Fibroblast of the conjunctiva (primary cell): ENCODE measurements at regions not wholly inside any gene's neighbourhood (a gene's known extent, or its start where the extent isn't known, plus 50 kb on each side); places are given as distances from the start of the nearest gene placed in this dataset.

Experiments used
- DNase-seq: peaks from one replicate; pipeline ENCODE4 v3.0.0-alpha.2; 2010; ENCODE audit warnings: low read depth

DNA sequence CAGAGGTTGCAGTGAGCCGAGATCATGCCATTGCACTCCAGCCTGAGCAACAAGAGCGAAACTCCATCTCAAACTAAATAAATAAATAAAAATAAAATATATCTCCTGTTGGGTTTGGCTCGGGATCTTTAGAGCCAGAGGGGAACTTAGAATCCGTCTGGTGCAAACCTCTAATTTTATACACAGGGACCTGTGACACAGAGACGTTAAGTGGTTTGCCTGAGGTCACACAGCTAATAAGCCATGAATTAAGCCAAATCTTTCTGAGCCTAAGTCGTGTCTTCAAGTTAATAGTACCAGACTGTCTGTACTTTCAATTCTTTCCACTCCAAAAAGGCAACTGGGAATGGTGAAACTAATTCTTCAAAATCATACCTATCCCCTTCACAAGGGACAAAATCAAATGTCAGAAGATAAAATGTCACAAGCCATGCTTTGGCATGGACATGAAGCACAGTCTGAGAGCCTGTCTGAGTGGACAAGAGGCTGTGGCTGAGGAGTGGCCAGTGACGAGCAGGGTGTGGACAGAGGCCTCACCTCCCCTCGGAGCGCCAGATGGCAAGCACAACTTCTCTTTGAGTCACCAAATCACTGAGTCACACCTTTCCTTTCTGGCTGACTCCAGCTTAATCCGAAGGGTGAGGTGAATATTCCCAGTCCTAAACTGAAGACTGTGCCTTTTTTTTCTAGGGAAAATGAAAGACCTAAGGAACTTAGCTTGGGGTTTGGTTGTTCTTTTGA lies 177.4 kb downstream of the TFAP2A start:
- no peak for DNase-seq

DNA sequence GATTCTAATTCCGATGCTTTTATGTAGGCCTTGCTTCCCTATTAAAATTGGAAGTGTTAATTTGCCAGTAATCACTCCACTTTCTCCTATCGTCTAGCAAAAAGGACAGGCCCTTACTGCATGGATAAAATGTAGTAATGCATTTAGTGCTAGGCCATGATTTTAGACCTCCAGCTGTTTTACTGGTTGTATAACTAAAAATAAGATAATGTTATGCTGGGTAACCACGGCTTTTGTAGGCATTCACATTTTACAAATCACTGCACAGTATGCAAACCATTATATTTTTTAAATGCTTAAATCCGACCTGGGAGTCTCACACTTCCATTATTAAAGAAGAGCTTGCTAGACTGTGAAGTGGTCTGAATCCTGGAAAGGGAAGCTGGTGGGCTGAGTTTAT lies 179.5 kb downstream of the TFAP2A start:
- DNase-seq = no peak

DNA sequence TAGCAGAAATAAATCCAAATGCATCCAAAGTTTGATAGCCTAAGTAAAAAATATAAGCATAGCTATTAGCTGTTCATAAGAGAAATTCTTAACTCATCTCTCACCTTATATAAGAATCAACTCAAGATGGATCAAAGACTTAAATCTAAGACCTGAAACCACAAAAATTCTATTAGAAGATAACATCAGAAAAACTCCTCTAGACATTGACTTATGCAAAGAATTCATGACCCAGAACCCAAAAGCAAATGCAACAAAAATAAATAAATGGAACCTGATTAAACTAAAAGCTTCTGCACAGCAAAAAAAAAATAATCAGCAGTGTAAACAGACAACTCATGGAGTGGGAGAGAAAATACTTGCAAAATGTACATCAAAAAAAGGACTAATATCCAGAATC lies 184.3 kb downstream of the TFAP2A start:
- no peak for DNase-seq

DNA sequence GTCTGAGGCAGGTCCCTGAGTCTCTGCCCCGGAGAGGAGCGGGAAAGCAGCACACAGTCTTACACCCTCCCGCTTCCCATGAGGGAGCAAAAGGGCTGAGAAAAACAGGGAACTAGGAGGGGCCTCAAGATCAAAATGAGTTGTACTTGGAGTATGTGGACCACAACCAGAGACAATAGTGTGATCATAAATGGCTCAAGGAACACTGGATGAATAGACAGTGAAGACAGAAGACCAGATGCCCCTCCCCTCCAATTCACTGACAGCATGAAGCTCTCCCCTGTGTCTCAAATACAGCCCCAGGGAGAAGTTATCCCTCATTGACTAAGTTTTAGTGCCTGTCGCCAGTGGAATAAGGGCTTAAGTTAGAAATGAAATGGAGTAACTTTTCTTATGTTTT lies 191.0 kb downstream of the TFAP2A start:
- DNase-seq = no peak

DNA sequence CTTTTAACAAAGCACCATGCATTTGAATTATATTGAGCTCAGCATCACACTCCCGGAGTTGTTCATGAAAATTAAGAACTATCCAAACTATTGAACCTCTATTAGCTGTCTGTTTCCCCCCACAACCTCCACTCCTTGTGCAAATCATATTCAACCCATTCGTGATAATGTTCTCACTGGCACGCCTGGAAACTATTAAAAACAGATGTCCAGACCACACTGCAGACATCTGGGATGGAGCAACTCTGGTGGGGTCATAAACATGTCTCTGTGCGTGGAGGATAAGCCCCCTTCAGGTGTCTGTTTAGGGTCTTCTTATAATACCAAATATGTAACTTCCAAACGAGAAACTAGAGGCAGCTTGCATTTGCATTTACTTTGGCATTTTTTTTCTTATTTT lies 193.7 kb downstream of the TFAP2A start:
- DNase-seq = no peak

DNA sequence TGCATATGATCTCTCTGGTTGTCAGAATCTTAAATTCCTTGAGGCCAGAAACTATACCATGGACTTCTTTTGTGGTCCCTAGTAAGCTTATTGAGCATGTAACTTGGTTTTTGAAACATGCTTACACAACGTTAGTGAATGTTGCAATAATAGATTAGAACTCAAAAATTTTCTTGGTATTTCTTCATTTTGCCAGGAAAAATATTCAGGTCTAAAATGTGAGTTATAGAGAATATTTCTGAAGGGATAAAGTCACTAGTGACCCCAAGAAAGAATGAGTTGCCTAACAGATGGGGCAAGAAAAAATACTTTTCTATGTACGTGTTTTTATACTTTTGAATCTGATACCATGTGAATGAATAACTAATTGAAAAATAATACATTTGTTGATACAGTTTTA lies 195.4 kb downstream of the TFAP2A start:
- DNase-seq = no peak

DNA sequence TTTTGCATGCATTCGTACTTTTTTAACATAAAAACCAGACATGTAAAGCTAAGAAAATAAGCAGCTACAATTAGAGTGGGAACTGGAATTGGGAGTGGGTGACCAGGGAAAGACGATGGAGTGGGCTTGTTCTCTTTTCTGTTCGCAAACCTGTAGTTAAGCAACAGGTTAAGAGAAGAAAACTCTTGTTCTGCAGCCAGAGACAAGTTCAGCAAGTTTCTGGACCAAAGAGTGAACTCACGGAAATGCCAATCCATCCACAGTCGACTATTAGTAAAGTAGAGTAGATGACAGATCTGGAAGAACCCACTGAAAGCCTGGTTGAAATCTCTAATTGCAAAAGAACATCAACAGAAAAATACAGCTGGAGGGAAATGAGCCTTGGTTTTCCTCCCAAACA lies 197.8 kb downstream of the TFAP2A start:
- DNase-seq = no peak

DNA sequence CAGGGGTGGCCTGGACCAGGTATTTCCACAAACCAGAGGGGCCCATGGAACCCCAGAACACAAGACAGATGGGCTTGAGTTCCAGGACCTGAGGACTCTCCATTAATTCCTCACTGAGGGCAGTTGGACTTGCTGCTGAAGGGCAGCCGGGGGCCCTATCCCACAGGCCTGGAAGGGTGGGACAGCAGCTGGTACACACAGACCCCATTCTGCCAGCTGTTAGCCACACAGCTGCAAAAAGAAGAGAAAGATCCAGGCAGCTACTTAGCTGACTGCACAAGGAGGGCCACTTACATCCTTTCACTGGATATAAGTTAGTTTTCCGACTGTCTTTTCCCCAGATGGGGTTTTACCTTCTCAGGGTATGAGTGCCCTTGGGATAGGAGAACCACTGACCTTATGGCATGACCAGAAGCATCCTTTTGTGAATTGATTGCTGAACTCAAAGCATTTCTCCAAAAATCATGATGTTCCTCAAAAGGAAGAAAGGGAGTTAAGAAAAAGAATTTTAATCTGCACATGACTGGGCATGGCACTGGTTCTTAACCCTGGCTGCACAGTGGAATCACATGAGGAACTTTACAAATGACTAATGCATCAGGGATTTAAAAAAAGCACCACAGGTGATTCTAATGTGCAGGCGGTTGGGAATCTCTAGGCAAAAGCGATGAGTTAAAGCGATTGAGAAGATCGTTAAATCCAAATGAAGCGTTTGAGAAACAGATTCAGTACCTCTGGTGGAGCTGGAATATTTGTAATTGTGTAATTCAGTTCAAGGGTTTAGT lies 199.4 kb downstream of the TFAP2A start:
- DNase-seq = no peak

DNA sequence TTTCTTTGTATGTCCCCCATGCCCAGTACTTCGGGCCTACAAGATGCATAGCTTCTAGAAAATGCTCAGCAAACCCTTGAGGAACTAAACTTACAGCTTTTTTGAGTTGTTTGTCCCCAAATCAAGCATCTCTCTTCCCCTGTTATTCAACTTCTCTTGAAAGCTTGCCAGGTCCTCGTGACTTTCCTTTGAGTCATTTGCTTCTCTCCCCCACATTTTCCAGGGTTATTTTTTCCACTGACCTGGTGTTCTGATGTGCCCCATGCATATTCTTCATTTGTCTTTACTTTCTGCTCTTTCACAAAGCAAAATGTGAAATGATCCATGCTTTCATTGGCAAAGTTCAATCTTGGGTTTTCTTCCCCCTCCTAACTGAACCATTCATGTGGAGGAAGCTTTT lies 204.8 kb downstream of the TFAP2A start:
- DNase-seq = no peak

DNA sequence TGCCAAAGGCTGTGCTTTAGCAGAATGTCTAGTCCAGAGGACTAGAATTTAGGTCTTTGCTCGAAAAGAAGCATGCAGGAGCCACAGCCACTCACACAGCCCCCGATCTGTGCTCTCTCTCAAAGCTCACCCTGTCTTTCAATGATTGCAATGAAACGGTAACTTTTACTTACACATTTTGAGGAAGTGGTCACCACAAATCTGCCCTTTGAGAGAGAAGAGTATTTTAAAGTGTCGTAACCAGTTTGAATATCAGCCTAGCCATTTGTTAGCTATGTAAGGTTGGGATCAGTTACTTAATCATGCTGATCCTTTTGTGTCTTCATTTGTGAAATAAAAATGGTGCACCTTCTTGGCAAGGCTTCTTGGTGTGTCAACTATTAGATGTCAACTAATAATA lies 209.0 kb downstream of the TFAP2A start:
- no peak for DNase-seq

DNA sequence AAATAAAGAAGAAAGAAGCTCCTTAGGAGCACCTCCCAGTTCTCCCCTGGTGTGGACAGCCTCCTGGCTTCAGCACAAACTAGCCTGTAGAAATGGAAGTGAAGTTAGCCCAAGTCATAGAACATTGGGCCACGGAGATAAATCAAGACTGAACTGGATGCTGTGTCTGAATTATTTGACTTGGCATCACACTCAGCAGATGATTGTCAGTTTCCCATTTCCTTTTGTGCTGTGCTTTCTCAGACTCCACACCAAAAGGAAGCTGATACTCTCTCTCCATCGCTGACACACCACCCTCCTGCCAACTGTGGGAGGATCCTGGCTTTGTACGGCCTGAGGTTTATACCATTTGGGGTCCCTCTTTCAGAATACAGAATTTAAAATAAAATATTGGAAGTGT lies 209.8 kb downstream of the TFAP2A start:
- DNase-seq = no peak

DNA sequence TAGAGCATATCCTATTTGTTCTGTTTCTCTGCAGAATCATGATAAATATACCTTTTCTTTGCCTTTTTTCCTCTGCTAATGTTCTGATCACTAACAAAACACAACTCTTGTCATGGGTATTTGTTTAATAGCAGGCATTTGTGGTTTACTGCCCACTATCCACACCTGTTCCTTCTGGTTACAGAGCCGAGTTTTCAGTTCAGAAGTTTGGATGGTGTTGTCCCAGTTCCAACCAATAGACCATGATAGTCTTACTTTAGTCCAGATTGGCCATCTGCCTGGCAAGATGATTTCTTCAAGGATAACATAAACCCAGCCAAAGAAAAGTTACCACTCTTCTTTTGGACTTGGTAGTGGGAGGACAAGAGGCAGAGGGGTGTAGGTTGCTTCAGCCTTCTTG lies 211.2 kb downstream of the TFAP2A start:
- no peak for DNase-seq

DNA sequence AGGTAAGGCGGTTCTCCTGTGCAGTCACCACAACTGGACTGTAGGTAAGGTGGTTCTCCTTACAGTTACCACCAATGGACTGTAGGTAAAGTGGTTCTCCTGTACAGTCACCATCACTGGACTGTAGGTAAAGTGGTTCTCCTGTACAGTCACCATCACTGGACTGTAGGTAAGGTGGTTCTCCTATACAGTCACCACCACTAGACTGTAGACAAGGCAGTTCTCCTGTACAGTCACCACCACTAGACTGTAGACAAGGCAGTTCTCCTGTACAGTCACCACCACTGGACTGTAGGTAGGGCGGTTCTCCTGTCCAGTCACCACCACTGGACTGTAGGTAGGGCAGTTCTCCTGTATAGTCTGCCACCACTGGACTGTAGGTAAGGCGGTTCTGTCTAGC lies 212.3 kb downstream of the TFAP2A start:
- no peak for DNase-seq

DNA sequence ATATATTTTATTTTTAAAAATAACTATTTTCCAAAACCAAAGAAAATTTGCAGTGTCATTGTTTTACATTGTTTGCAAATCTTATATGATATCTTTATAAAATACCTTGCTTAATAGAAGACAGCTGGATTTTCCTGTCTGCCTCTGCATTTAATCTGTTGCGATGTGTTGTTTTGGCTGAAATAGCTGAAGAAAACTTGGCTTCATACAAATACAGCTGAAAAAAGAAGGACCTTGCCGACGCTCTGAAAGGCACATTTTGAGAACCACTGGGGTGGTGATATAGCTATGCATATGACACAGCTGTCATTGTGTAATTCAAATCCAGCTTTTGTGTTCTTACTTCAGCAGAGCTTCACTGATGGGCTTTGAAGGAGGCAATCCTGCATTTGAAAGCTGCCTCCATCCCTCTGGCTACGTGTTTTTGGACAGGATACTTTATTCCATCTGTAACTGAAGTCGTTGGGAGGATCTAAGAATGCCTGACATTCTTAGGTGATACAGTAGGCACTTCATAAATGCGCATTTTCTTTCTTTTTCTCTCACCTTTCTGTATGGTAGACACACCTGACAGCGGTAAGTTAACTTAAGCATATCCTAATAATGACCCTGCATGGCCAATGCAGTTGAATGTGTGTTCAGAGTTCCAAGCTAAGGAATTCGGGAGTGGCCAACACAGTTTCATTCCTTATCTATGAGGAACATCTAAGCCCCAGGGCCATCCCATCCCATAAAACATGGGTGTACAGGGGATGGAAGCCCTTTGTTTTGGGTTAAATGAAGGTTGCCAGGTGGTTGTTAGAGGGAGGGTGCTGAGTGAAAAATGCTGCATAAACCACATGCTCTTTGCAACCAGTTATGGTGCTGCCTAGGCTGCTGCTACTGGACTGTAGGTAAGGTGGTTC lies 213.0 kb downstream of the TFAP2A start:
- no peak for DNase-seq

DNA sequence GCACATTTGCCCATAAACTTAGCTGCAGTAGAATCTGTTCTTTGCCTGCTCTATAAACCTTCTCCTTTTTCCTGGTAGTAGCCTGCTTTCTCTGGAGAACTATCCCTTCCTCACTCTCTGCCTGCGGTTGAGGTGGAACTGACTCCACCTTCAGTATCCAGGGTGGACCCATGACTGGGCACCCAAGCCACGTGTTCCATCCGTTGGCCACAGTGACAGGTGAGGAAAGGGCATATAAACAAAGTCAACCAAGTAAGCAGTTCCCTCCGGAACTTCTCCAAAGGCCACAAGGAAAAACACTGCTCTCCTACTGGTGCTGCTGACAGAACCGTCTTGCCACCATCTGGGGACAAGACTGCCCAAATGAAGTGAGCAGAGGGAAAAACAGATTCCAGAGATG lies 218.8 kb downstream of the TFAP2A start:
- no peak for DNase-seq

DNA sequence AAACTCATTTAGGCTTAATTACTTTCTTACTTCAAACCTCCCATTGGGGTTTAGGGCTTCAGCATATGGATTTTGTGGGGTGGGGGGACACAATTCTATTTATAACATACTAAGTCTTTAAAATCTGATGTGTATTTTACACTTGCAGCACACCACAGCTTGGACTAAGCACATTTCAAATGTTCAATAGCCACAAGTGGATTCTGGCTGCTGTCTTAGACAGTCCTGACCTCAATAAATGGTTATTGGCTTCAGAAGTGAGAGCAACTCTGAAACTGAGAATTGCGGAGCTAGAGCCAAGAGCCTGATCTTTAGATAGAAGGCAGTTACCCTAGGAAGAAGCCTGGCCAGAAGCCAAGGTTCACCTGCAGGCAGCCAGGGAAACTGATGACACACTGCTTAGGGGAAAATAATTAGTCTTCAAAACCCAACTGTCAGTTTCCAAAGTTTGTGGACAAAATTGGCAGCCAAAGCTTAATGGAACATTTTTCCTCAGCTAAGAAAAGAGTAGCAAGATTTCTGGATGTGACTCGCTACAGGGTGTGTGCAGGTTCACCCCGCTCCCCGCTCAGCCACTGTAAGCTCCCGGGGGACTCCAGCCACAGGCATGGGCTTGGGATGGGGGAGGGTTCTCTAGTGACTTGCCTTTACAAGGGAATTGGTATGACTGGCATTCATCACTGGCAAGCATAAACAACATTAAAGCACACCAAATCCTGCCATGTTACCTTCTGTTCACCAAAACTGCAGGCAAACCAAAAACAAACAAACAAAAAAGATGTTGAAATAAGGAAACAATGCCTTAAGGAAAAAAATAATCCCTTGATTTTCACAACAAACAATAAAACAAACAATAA lies 219.8 kb downstream of the TFAP2A start:
- DNase-seq = no peak

DNA sequence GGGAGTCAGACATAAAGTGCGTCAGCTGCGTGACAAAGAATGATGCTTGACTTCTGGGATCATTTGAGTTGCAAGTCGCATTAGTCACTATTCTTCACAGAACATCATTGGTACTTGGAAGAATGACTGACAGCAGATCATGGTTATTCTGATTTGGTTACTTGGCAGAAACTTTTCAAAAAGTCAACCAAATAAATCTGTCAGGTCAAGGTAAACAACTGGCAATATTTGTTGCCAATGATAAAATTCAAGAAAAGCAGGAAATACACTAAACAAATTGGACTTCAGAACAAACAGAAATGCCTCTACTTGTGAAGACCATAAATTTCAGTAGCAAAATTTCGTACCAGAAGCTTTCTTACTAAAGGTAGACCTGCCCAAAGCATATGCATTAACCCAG lies 221.6 kb downstream of the TFAP2A start:
- no peak for DNase-seq

DNA sequence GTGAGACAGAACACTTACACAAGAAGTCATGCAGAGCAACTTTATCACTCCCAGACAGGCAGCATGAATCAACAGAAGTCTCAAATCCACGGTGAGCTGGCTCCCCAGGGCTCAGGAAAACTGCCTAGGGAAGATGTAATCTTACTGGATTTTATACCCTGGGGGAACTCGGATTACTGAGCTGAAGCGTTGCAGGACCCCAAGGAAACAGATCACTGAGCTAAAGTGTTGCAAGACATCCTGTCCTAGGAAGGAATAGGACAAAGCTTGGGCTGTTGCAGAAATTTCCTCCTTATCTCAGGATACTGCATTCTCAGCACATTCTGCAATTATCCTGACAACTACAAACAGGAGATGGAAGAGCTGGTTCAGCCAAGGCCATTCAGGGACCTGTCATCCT lies 224.8 kb downstream of the TFAP2A start:
- DNase-seq = no peak

DNA sequence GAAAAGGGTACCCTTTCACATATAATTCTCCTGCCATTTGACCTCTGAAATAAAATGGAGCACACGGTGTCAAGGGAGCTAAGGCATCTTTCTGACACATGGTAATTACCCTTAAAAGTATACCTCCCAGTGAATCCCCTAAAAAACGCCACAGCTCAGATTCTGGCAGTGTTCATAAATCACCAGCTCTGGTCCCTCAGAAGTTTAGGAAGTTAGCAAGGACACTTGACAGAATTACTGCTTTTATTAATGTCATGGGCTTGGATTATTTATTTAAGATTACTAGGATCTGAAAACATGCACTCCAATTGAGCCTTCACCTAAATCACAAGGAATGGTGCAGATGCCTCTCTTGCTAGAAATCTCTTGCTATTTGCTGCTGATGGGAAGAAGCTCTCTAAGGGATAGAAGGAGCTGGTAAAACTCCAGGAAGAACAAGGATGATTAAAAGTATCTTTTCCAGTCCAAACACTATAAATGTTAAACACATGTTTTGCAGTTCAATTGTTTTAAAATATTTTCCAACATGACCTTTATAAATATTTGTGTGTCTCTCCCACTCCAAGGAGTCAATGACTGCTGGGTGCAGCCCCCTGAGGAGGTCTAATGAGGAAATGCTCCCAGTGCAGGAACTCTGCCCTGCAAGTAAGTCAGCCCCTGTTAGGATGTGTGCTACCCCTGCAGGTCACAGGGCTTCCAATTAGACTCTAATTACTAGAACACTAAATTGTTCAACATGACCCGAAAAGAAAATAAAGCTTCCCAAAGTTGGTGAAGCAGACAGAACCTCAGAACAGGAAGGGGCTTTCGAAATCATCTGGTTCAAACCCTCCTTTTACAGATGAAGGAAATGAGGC lies 230.3 kb downstream of the TFAP2A start:
- DNase-seq = no peak

DNA sequence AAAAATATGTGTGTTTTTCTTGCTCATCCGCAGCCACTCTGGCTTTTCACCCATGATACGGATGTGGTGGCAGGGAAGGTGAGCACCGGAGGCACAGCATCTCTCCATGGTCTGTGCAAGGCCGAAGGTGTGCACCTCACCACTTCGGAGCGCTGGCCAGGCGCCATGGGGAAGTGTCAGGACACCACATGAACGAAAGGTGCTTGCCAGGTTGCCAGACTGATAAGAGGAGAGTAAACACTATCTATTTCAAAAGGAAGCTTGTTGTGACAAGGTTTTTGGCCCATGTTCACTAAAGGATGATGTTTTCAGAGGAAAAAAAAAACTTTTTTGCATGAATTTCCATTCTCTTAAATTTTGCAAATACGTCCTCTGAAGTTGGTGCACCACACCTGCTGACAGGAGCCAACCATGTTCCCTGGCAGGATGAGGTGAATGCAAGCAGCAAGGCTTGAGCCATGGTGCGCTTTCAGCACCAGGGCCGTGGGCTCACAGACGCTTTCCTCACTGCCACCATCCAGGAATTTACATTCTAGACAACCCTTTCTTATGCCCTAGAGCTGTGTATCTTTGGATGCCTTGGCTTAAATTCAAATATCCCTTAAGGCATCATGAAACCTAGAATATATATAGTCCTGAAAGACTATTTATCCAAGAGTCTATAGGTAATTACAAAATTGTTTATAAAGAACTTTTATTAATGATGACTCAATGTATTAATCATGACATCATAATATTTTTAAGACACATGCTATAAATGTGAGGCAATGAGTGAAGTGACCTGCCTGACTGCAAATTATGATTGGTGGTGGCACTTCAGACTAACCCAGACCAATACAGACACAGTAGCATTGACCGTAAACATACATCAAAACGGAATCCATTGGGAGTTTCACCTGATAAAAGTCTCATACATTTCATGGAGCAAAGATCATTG lies 234.5 kb downstream of the TFAP2A start:
- no peak for DNase-seq
